ENCODE measurements at regions not wholly inside any gene's neighbourhood (a gene's known extent, or its start where the extent isn't known, plus 50 kb on each side); places are given as distances from the start of the nearest gene placed in this dataset.

DNA sequence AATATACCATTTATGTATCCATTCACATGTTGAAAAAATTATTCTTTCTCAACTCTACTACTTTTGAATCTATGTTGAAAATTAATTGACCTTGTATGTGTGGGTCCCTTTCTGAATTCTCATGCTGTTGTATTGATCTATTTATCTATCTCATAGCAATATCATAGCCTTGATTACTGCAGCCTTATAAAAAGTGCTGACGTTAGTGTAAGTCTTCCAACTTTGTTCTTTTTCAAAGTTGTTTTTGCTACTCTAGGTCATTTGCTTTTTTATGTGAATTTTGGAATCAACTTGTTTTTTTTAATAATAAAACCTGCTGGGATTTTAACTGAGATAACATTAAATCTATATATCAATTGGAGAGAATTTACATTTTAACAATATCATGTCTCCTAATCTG is 52.2 kb upstream of the PAX3 start:
- Histone ChIP-seq H3K9me3 (peaks cover 8 to 9% of the 10 kb centered on the region in 2 donors), H3K27me3 (peaks cover 3% of the 10 kb centered on the region), H3K4me3 (no peak overlapping the region), H3K36me3 (no peaks in the 10 kb centered on the region), H3K27ac (no peak overlapping the region), H3K4me1 (no peaks in the 10 kb centered on the region)
- in situ Hi-C loops (cut with MboI; ENCODE audit: low pct_ligation_motif_present in 1 of 4, low pct_unique_long_range_greater_than_20kb in 1 of 4, low sequenced_read_pairs in 3 of 4) (no loop called here), intact Hi-C loops (cut with DNase I; ENCODE audit: low total_unique reads) (no loop called here)
- WGBS, 2 donors (ENCODE audit: low coverage in 1 of 2): 87 to 100% methylated on average over 1 of the region's 1 CpG
- TF ChIP-seq POLR2AphosphoS5 (IDR thresholded peaks at IDR 0.05) (no peak), POLR2A (IDR thresholded peaks at IDR 0.05) (no peak), EP300 (IDR thresholded peaks at IDR 0.05; ENCODE audit: low read depth) (no peak)
- TF ChIP-seq, protein P1, sequence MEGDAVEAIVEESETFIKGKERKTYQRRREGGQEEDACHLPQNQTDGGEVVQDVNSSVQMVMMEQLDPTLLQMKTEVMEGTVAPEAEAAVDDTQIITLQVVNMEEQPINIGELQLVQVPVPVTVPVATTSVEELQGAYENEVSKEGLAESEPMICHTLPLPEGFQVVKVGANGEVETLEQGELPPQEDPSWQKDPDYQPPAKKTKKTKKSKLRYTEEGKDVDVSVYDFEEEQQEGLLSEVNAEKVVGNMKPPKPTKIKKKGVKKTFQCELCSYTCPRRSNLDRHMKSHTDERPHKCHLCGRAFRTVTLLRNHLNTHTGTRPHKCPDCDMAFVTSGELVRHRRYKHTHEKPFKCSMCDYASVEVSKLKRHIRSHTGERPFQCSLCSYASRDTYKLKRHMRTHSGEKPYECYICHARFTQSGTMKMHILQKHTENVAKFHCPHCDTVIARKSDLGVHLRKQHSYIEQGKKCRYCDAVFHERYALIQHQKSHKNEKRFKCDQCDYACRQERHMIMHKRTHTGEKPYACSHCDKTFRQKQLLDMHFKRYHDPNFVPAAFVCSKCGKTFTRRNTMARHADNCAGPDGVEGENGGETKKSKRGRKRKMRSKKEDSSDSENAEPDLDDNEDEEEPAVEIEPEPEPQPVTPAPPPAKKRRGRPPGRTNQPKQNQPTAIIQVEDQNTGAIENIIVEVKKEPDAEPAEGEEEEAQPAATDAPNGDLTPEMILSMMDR (IDR thresholded peaks at IDR 0.05): no peak
- no peak for DNase-seq

DNA sequence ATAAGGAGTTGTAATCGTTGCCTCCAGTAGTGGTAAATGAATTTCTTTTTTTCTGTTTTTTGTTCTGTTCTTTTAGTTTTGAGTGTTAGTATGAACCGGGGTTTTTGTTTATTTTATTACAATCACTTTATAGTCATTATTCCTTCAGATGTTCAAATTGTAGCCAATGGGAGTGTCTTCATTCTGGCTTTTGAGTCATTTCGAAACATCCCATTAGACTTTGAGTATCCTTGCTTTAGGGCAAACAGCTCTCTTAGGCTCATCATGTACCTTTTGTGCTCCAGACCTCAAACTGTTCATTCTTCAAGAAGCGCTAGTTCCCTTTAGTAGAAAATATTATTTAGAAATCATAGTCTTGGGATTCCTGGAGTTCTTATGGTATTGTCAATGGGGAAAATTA is 54.2 kb upstream of the PAX3 start:
- no peaks in the 10 kb centered on the region for H3K27me3 ChIP-seq
- TF ChIP-seq, protein P1 (IDR thresholded peaks at IDR 0.05): no peak
- no peak for TF ChIP-seq POLR2AphosphoS5 (IDR thresholded peaks at IDR 0.05)
- no peak for TF ChIP-seq EP300 (IDR thresholded peaks at IDR 0.05; ENCODE audit: low read depth)
- TF ChIP-seq POLR2A (IDR thresholded peaks at IDR 0.05): no peak
- H3K4me1 ChIP-seq: no peaks in the 10 kb centered on the region
- no peak for DNase-seq
- no peak overlapping the region for H3K27ac ChIP-seq
- H3K36me3 ChIP-seq: no peaks in the 10 kb centered on the region
- 82 to 91% methylated on average over 4 of the region's 4 CpGs for WGBS, 2 donors (ENCODE audit: low coverage in 1 of 2)
- intact Hi-C loops (cut with DNase I; ENCODE audit: low total_unique reads) (no loop called here), in situ Hi-C loops (cut with MboI; ENCODE audit: low pct_ligation_motif_present in 1 of 4, low pct_unique_long_range_greater_than_20kb in 1 of 4, low sequenced_read_pairs in 3 of 4) (no loop called here)
- no peak overlapping the region for H3K4me3 ChIP-seq
- H3K9me3 ChIP-seq: peaks cover 8 to 9% of the 10 kb centered on the region in 2 donors

DNA sequence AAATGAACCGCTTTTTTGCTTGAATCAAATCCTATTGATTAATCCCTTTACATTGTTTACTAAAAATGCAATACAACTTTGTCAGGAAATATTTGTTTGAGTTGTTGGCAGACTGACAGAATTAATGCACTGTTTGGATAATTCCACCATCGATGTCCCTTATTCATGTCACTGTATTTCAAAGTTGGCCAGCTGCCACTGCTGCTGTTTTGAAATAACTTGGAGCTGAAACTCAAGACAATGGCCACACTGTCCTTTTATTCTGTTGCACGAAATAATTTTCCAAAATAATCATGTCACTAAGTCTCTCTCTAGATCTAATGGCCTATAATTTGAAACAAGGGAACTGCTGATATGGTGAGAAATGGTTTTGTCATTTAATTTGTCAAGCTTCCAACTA is 55.2 kb upstream of the PAX3 start:
- Histone ChIP-seq H3K27me3 (no peaks in the 10 kb centered on the region), H3K4me3 (no peak overlapping the region), H3K9me3 (peaks cover 8 to 9% of the 10 kb centered on the region in 2 donors), H3K36me3 (no peaks in the 10 kb centered on the region), H3K4me1 (no peaks in the 10 kb centered on the region), H3K27ac (no peak overlapping the region)
- intact Hi-C loops (cut with DNase I; ENCODE audit: low total_unique reads) (no loop called here), in situ Hi-C loops (cut with MboI; ENCODE audit: low pct_ligation_motif_present in 1 of 4, low pct_unique_long_range_greater_than_20kb in 1 of 4, low sequenced_read_pairs in 3 of 4) (no loop called here)
- 49 to 66% methylated on average over 3 of the region's 3 CpGs for WGBS, 2 donors (ENCODE audit: low coverage in 1 of 2)
- TF ChIP-seq POLR2AphosphoS5 (IDR thresholded peaks at IDR 0.05) (no peak), POLR2A (IDR thresholded peaks at IDR 0.05) (no peak), EP300 (IDR thresholded peaks at IDR 0.05; ENCODE audit: low read depth) (no peak)
- TF ChIP-seq, protein P1 (IDR thresholded peaks at IDR 0.05): no peak
- no peak for DNase-seq

DNA sequence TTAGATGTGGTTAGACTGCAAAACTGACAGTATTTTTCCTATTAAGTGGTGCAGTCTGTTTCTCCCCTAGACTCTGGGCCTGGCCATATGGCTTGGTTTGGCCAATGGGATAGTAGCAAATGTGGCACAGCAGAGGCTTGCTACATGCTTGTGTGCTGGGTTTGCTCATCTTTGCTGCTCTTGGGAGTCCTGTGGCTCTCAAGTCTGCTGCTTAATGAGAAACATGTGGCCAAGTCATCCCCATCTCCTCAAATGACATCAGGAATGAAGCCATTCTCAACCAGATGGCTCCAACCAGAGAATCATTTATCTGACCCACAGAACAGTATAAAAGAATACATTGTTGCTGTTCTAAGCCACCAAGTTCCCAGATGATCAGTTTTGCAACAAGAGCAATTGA is 57.1 kb upstream of the PAX3 start:
- in situ Hi-C loops (cut with MboI; ENCODE audit: low pct_ligation_motif_present in 1 of 4, low pct_unique_long_range_greater_than_20kb in 1 of 4, low sequenced_read_pairs in 3 of 4) (no loop called here), intact Hi-C loops (cut with DNase I; ENCODE audit: low total_unique reads) (no loop called here)
- TF ChIP-seq, protein P1 (IDR thresholded peaks at IDR 0.05): no peak
- TF ChIP-seq POLR2AphosphoS5 (IDR thresholded peaks at IDR 0.05): no peak
- no peak for TF ChIP-seq POLR2A (IDR thresholded peaks at IDR 0.05)
- no peak for TF ChIP-seq EP300 (IDR thresholded peaks at IDR 0.05; ENCODE audit: low read depth)
- H3K27me3 ChIP-seq: no peaks in the 10 kb centered on the region
- no peak overlapping the region for H3K4me3 ChIP-seq
- H3K4me1 ChIP-seq: no peaks in the 10 kb centered on the region
- no peak for DNase-seq
- H3K9me3 ChIP-seq: peaks cover 8 to 9% of the 10 kb centered on the region in 2 donors
- no peaks in the 10 kb centered on the region for H3K36me3 ChIP-seq
- no peak overlapping the region for H3K27ac ChIP-seq

All from transverse colon (tissue), 4 donors.